ENCODE measurements at regions not wholly inside any gene's neighbourhood (a gene's known extent, or its start where the extent isn't known, plus 50 kb on each side); places are given as distances from the start of the nearest gene placed in this dataset.

- 66 to 67% methylated on average over 3 of the region's 3 CpGs for WGBS, 2 donors
- TF ChIP-seq EP300 (IDR thresholded peaks at IDR 0.05) (no peak), CTCF (IDR thresholded peaks at IDR 0.05) (peak in 1 of 5 experiments; percentile 30)
- no peak overlapping the region for H3K4me3 ChIP-seq
- H3K36me3 ChIP-seq, result no peaks in the 10 kb centered on the region
- H3K9me3 ChIP-seq, result peaks cover 0 to 9% (median 0%) of the 10 kb centered on the region in 4 donors
- H3K27me3 ChIP-seq, result no peaks in the 10 kb centered on the region
- no peak overlapping the region for H3K27ac ChIP-seq
- no peak for DNase-seq (ENCODE audit: low spot score in 2 of 2)
- H3K4me1 ChIP-seq, result no peaks in the 10 kb centered on the region
Observed at GRCh38 chr7:118352867-118353453, 128.5 kb downstream of the ANKRD7 start.

GRCh38 chr7:118366363-118366762 is 141.9 kb downstream of the ANKRD7 start:
- Histone ChIP-seq H3K27ac (no peak overlapping the region), H3K36me3 (no peaks in the 10 kb centered on the region), H3K4me3 (no peak overlapping the region), H3K9me3 (no peaks in the 10 kb centered on the region), H3K4me1 (no peaks in the 10 kb centered on the region), H3K27me3 (no peaks in the 10 kb centered on the region)
- WGBS, 2 donors, result 55 to 60% methylated on average over 5 of the region's 5 CpGs
- no peak for DNase-seq (ENCODE audit: low spot score in 2 of 2)
- TF ChIP-seq POLR2A (IDR thresholded peaks at IDR 0.05), result no peak
- no peak for TF ChIP-seq CTCF (IDR thresholded peaks at IDR 0.05)
- TF ChIP-seq EP300 (IDR thresholded peaks at IDR 0.05), result no peak

- H3K36me3 ChIP-seq, result no peaks in the 10 kb centered on the region
- no peak overlapping the region for H3K4me3 ChIP-seq
- no peak for DNase-seq (ENCODE audit: low spot score in 2 of 2)
- TF ChIP-seq CTCF (IDR thresholded peaks at IDR 0.05), result no peak
- TF ChIP-seq EP300 (IDR thresholded peaks at IDR 0.05), result no peak
- no peak for TF ChIP-seq POLR2A (IDR thresholded peaks at IDR 0.05)
- no peak overlapping the region for H3K27ac ChIP-seq
- no peaks in the 10 kb centered on the region for H3K4me1 ChIP-seq
- no peaks in the 10 kb centered on the region for H3K27me3 ChIP-seq
- no peaks in the 10 kb centered on the region for H3K9me3 ChIP-seq
Observed at GRCh38 chr7:118368958-118369357, 144.5 kb downstream of the ANKRD7 start.

- TF ChIP-seq EP300 (IDR thresholded peaks at IDR 0.05), result no peak
- TF ChIP-seq CTCF (IDR thresholded peaks at IDR 0.05), result no peak
- no peak for TF ChIP-seq POLR2A (IDR thresholded peaks at IDR 0.05)
- Histone ChIP-seq H3K9me3 (no peaks in the 10 kb centered on the region), H3K4me1 (no peaks in the 10 kb centered on the region), H3K27ac (no peak overlapping the region), H3K27me3 (no peaks in the 10 kb centered on the region), H3K4me3 (no peak overlapping the region), H3K36me3 (no peaks in the 10 kb centered on the region)
- WGBS, 2 donors, result 82% methylated on average over 3 of the region's 3 CpGs
- no peak for DNase-seq (ENCODE audit: low spot score in 2 of 2)
Observed at GRCh38 chr7:118369987-118370386, 145.5 kb downstream of the ANKRD7 start.

GRCh38 chr7:118372530-118372929 is 148.0 kb downstream of the ANKRD7 start:
- no peaks in the 10 kb centered on the region for H3K9me3 ChIP-seq
- H3K27ac ChIP-seq, result no peak overlapping the region
- H3K4me1 ChIP-seq, result no peaks in the 10 kb centered on the region
- 79 to 84% methylated on average over 1 of the region's 1 CpG for WGBS, 2 donors
- H3K36me3 ChIP-seq, result no peaks in the 10 kb centered on the region
- DNase-seq (ENCODE audit: low spot score in 2 of 2), result no peak
- H3K4me3 ChIP-seq, result no peak overlapping the region
- TF ChIP-seq POLR2A (IDR thresholded peaks at IDR 0.05), result no peak
- TF ChIP-seq EP300 (IDR thresholded peaks at IDR 0.05), result no peak
- TF ChIP-seq CTCF (IDR thresholded peaks at IDR 0.05), result no peak
- no peaks in the 10 kb centered on the region for H3K27me3 ChIP-seq

All from tibial nerve (tissue), 4 donors.